Glomerular visceral epithelial cell (primary cell): ENCODE measurements at regions not wholly inside any gene's neighbourhood (a gene's known extent, or its start where the extent isn't known, plus 50 kb on each side); places are given as distances from the start of the nearest gene placed in this dataset.

Experiments
- DNase-seq: peaks from one replicate; pipeline ENCODE4 v3.0.0-alpha.2; 2016; ENCODE audit errors: extremely low spot score

DNA sequence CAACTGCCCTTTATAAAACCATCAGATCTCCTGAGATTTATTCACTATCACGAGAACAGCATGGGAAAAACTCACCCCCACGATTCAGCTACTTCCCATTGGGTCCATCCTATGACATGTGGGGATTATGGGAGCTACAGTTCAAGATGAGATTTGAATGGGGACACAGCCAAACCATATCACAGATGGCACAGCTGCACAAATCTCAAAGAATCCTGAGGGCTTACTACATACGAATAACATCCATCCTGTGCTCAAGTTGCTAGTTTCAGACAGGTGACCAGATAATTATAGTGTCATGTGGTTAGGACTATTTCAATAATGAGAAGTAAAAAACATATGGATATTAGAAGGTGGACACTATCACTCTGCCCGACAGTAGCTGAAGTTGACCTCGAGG, 211.2 kb downstream of the NUAK1 start:
- no peak for DNase-seq

GRCh38 chr12:105928436-105928835, 210.3 kb downstream of the NUAK1 start:
- DNase-seq: no peak

GRCh38 chr12:105929192-105929591, 209.6 kb downstream of the NUAK1 start:
- DNase-seq: no peak

DNA sequence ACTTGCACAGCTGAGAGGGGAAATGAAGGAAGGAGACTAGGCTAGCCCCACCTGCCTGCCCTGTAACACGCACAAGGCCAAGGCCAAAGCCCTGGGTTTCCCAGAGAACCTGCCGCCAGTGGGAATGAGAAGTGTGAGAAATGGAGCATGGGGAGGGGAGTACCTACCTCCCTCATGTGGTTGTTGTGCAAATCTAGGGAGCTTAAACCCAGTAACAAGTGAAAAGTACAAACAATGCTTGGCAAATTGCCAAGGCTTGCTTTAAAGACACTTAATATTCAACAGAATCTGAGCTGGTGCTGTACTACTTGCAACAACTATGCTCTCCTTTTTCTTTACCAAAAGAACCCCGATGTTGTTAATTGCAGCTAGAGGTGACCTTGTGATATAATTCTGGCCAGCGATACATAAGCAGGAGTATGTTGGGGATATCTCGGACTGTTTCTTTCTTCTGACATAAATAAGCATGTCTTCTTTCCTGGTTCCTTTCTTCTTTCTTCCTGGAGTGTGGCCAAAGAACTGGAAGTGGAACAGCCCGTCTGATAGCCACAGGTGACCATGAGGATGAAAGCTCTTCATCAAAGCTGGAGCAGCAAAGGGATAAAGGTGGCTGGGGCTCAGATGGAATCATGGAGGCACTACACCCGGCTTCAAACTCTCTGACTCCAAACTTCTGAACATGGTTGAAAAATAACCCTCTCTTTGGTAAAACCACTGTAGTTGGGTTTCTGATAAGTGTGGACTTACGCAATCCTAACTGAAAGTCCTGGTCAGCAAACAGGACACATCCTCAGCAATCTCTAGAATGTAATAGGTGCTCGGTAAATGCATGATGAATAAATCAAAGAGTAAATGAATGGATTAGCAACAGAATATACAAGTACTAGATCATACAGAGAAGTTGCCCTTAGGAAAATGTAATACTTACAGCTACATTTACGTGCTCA, 207.9 kb downstream of the NUAK1 start:
- no peak for DNase-seq

DNA sequence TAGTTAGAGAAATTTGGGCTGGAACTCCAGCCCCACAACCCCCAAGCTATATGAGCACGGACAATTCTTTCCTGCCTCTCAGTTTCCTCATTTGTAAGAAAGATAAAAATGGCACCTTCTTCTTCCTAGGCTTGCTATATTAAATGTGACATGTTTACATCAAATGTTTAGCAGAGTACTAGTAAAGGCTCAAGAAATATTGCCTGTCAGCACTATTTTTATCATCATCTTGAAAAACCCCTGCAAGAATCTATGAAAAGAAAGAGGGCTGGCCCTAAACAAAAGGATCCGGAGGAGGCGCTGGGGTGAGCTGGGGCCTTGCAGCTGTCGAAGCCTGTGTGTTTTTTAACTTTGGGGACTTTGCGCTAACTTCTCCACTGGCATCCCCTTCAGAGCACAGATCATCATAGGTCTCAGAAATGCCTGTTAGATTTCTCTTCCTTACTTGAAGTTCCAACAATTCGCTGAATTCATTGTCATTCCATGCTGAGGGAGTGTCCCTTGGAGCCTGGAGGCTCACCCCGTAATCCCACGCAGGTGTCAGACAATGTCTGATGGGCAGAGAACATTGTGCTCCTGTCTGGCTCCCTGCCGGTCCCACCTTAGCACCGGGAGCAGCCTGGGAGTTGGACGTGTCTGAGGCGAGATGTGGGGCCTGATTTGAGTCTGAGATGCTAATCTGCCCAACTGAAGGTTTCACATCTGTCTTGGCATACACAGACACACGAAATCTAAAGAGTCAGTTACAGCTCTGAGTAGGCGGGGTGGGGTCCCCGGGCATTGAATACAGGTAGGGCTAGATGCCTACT, 206.8 kb downstream of the NUAK1 start:
- no peak for DNase-seq

DNA sequence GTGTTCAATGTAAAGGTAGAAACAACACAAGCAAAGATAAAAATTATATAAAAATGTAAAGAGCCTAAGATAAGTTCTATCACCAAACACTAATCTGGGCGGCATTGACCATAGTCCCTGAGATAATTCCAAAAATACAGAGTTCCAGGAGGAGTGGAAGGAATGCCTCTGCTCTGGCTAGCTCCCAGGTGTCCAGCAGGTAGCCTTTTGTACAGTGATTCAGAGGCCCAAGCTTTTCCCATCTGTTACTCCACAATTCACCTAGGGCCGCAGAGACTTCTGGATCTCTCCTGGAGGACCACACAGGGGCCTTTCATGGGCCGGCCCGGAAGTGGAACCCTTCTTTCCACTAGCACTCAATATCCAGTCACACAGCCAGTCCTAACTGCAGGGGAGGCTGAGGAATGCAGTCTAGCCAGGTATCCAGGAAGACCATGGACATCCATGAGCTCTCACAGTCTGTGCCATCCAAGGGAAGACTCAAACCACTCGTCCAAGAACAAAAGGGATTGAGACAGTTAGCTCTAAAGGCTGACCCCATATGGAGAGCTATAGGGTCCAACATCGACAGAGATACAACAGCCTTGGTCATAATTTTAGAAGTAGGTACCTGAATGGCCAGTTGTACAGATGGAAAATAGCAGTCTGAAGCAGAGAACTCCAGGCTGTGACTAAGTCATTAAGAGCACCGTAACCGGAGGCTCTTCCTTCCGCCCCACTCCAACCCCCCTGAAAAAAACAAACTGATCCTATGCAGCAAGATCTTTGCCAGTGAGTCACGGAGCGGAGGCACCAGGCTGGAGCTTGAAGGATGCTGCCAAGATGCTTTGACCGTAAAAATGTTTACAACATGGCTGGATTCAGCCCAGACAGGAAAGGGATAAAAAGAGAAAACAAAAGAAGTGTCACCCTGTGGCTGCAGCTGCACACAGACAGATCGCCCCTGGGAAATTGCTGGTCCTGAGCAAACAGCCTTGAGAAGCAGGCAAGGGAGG, 204.8 kb downstream of the NUAK1 start:
- DNase-seq: peak; percentile 77

DNA sequence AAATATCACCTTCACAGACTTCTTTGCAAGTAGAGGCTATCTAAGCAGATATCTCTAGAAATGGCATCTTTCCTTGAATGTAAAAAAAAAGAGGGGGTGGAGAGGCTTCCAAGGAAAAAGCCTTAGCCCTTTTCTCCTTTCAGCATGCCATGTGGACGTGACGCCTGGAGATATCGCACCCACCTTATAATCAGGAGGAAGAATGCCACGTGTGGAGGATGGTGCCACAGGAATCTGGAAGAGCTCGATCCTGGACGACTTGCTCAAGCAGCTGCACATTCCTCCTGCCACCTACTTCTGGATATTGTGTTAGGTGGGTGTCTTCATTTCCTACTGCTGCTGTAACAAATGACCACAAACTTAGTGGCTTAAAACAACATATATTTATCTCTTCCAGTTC, 203.6 kb downstream of the NUAK1 start:
- DNase-seq: peak; percentile 7

- no peak for DNase-seq
Observed at GRCh38 chr12:105935981-105936380, 202.8 kb downstream of the NUAK1 start.

DNA sequence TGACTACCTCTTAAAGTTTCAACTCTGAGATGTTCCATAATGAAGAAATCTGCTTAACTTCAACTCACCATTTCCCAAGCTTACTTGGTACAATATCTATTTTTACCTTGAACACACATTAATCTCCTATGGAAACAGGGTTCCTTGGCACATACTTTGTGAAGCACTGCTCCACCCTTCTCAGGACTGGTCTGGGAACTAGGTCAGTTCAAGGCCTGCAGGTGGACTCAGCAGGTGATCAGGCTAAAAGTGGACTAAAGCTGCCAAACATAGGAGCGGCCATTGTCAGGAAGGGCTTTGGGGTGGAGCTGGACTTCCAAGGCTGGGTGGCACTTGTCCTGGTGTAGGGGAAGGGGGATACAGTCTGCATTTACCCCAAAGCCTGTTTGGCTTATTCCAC, 202.3 kb downstream of the NUAK1 start:
- DNase-seq: no peak

GRCh38 chr12:105937009-105937408, 201.7 kb downstream of the NUAK1 start:
- no peak for DNase-seq

DNA sequence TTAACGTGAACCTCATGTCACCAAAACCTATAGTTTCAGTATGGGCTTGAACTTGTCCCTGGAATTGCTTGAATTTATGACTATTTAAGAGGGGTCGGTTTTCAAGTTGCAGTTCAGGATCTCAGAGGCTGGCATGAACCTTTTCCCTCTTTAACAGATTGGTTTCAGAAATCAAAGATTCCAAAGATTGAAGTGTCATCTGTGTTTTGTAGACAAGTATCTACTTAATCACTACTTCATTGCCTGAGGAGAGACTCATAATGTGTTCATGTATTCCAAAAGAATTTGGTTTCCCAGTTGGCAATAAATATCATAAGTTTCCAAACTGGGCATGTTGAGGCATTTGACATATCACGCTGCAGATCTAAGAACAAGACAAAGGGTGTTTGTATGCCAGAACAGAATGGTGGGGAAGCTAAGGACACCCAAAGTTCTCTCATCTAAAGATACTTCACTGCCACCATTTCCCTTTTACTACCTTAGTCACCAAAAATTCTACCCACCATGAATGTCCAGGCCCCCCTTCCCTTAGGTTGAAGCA, 199.5 kb downstream of the NUAK1 start:
- DNase-seq: no peak

- DNase-seq: no peak
Observed at GRCh38 chr12:105942281-105942680, 196.5 kb downstream of the NUAK1 start.

- no peak for DNase-seq
Observed at GRCh38 chr12:105943525-105943924, 195.2 kb downstream of the NUAK1 start.

DNA sequence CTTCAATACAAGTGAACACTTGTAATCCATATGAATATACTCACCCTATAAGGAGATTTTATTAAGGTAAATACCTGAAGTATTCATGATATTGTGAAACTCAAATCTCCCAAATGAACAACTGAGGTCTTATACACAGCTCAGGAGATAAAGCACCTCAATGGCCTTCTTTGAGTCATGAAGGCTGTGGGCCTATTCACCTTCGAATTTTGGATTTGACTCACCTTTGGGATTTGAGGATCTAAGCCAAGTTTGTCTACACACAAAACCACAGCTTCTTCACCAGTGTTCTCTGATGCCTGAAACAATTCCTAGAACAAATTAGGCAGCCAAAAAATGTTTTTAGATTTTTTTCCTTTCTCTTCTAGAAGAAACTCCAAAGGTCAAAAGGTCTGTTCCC, 194.1 kb downstream of the NUAK1 start:
- DNase-seq: no peak

DNA sequence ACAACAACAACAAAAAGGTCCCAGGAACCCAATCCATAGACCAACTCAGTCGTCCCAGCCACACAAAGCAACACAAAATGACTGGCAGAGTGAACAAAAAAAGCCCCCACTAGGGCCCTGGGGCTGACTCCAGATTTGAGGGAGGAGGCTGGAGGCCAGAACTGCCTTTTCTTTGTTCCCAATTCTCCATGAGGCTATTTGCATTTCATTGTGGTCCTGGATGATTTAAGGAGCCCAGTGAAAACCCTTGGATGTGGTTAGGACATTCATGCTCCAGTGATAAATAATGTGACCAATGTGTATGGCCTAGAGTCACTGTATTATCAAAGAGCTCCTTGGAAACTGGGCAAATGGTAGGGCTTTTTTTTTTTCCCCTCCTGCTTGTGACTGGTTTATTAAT, 192.9 kb downstream of the NUAK1 start:
- DNase-seq: peak; percentile 22

DNA sequence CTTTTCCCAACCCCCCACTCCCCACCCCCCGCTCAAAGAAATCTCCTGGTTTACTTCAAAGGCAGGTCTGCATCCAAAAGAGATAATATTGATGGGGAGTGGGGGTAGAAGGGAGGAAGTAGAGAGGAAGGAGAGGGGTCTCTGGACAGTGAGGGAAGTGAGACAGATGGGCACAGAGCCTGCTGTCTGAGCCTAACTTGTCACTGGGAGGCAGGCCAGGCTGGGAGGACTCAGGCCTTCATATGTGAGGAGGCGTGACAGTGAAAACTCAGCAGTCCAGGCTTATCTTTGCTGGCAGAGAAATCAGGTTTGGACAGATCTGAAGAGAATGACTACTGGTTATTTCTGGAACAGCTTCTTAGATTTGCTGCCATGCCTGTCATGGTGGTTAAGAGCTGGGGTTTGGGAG, 192.3 kb downstream of the NUAK1 start:
- no peak for DNase-seq

DNA sequence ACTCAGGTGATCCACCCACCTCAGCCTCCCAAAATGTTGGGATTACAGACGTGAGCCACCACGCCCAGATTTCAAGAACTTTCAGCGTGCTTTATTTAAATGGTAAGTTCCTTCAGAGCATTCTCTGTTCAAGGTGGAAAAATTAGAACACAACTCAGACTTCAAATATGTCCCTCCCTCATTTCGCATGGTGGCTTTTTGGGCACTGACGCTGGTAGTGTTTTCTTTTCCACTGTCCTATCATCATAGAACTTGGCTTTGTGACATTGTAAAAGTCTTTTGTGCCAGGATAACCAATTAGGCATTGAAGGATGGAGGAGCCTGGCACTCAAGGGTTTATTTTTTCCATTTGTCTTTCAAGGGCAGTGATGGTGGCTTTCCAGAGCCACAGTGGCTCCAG, 190.8 kb downstream of the NUAK1 start:
- DNase-seq: no peak

GRCh38 chr12:105948331-105948730, 190.4 kb downstream of the NUAK1 start:
- DNase-seq: peak; percentile 8

GRCh38 chr12:105949391-105949790, 189.4 kb downstream of the NUAK1 start:
- no peak for DNase-seq

- no peak for DNase-seq
Observed at GRCh38 chr12:105951732-105952131, 187.0 kb downstream of the NUAK1 start.
